GM12878 (cell line): ENCODE measurements at regions not wholly inside any gene's neighbourhood (a gene's known extent, or its start where the extent isn't known, plus 50 kb on each side); places are given as distances from the start of the nearest gene placed in this dataset.

ENCODE experiments used
- EZH2 ChIP-seq: IDR thresholded peaks from 2 replicates; pipeline ENCODE4 v1.6.1; 2012; ENCODE audit warnings: low read depth, mild to moderate bottlenecking, control low read depth, inconsistent platforms, low read length, borderline replicate concordance; ENCODE audit not compliant: control insufficient read depth
- RBBP5 ChIP-seq: fragments of 200-600 bp; sonication (generic); conservative IDR thresholded peaks from 2 replicates; pipeline ENCODE4 v1.6.1; 2016
- TCF12 ChIP-seq: IDR thresholded peaks from 2 replicates; pipeline ENCODE4 v1.6.1; 2011; ENCODE audit warnings: low read depth, mild to moderate bottlenecking, low read length
- TF ChIP-seq, protein P1 (sequence below), 3 experiments: IDR thresholded peaks in 2 of 3; conservative IDR thresholded peaks in 1 of 3; 2 replicates each; pipeline ENCODE4 v1.5.1; 2011; ENCODE audit warnings: low read depth in 3 of 3, low read length in 3 of 3, mild to moderate bottlenecking in 3 of 3, control low read depth in 2 of 3, moderate library complexity in 2 of 3, inconsistent platforms in 1 of 3, mixed read lengths in 1 of 3; ENCODE audit not compliant: control insufficient read depth in 2 of 3, insufficient read depth in 1 of 3; ENCODE audit errors: extremely low read depth in 1 of 3

DNA sequence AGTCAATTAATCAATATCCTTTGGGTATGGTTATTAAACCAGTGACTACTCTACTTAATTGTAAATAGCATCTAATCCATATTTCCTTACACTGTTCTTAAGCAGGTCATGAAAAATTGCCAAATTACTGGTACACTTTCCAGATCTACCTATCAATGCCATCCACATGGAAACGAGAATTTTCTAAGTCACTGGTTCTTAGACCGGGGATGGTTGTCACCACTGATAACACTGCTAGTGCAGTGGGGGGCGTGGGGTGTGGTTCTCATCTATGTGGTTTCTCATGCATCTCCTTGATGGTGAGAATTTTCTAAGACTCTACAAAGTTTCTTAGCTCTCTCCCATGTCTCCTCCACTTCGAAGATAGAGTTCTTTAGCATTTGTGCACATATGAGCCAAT is 63.7 kb upstream of the COG2 start:
- TF ChIP-seq RBBP5, result no peak
- TF ChIP-seq TCF12, result no peak
- TF ChIP-seq, protein P1, sequence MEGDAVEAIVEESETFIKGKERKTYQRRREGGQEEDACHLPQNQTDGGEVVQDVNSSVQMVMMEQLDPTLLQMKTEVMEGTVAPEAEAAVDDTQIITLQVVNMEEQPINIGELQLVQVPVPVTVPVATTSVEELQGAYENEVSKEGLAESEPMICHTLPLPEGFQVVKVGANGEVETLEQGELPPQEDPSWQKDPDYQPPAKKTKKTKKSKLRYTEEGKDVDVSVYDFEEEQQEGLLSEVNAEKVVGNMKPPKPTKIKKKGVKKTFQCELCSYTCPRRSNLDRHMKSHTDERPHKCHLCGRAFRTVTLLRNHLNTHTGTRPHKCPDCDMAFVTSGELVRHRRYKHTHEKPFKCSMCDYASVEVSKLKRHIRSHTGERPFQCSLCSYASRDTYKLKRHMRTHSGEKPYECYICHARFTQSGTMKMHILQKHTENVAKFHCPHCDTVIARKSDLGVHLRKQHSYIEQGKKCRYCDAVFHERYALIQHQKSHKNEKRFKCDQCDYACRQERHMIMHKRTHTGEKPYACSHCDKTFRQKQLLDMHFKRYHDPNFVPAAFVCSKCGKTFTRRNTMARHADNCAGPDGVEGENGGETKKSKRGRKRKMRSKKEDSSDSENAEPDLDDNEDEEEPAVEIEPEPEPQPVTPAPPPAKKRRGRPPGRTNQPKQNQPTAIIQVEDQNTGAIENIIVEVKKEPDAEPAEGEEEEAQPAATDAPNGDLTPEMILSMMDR (IDR thresholded peaks at IDR 0.05 in 2 of 3, conservative IDR thresholded peaks at IDR 0.05 in 1 of 3; ENCODE audit: control insufficient read depth in 2 of 3, extremely low read depth in 1 of 3, insufficient read depth in 1 of 3, low read depth in 3 of 3, low read length in 3 of 3), result no peak
- no peak for TF ChIP-seq EZH2
